Calu3 (cell line): ENCODE measurements at regions not wholly inside any gene's neighbourhood (a gene's known extent, or its start where the extent isn't known, plus 50 kb on each side); places are given as distances from the start of the nearest gene placed in this dataset.

Experiments
- BruUV-seq: library from RNA; stranded (reverse); fragments of 400-500 nt; replicated peaks from 2 replicates; lab custom pipeline; 2021; lab: Mats Ljungman, UMichigan
- CTCF ChIA-PET: fragments of 300-600 bp; sonication (Branson Sonifier 250); formaldehyde crosslinking; loops from one replicate; lab custom pipeline; 2022; ENCODE audit warnings: antibody characterized with exemption; lab: Charles Lee
- DNase-seq: peaks from one replicate; pipeline ENCODE4 v3.0.0; 2022
- H3K27ac Mint-ChIP-seq: one replicate; pipeline ENCODE4 v1.8.0; 2022; ENCODE audit warnings: mixed read lengths; ENCODE audit not compliant: unreplicated experiment
- H3K27me3 Mint-ChIP-seq: one replicate; pipeline ENCODE4 v1.8.0; 2022; ENCODE audit warnings: mixed read lengths; ENCODE audit not compliant: unreplicated experiment
- H3K36me3 Mint-ChIP-seq: one replicate; pipeline ENCODE4 v1.8.0; 2022; ENCODE audit warnings: mild to moderate bottlenecking, moderate library complexity, mixed read lengths; ENCODE audit not compliant: insufficient read depth, unreplicated experiment
- H3K4me1 Mint-ChIP-seq: one replicate; pipeline ENCODE4 v1.8.0; 2022; ENCODE audit warnings: mild to moderate bottlenecking, low read depth, mixed read lengths; ENCODE audit not compliant: unreplicated experiment
- H3K4me3 Mint-ChIP-seq: one replicate; pipeline ENCODE4 v1.8.0; 2022; ENCODE audit warnings: mild to moderate bottlenecking, low read depth, moderate library complexity, mixed read lengths; ENCODE audit not compliant: unreplicated experiment
- H3K9me3 Mint-ChIP-seq: one replicate; pipeline ENCODE4 v1.8.0; 2022; ENCODE audit warnings: low read depth, mixed read lengths; ENCODE audit not compliant: unreplicated experiment
- CTCF ChIP-seq: fragments of 200-600 bp; IDR thresholded peaks from one replicate; pipeline ENCODE4 v1.8.0; 2022; ENCODE audit warnings: antibody characterized with exemption; ENCODE audit not compliant: unreplicated experiment
- intact Hi-C: fragments of 100-400 bp; cut with micrococcal nuclease; formaldehyde crosslinking; loops from one replicate; pipeline ENCODE4 v1.10.0; 2022; ENCODE audit not compliant: unreplicated experiment

- CTCF ChIA-PET, result no interaction called here
- no peaks in the 10 kb centered on the region for H3K36me3 Mint-ChIP-seq
- BruUV-seq, result no TSS peak
- DNase-seq, result no peak
- H3K9me3 Mint-ChIP-seq, result no peaks in the 10 kb centered on the region
- no peak for TF ChIP-seq CTCF
- no peak overlapping the region for H3K27ac Mint-ChIP-seq
- no peaks in the 10 kb centered on the region for H3K27me3 Mint-ChIP-seq
- H3K4me1 Mint-ChIP-seq, result no peaks in the 10 kb centered on the region
- H3K4me3 Mint-ChIP-seq, result no peak overlapping the region
- intact Hi-C loops, result no loop called here
Observed at GRCh38 chr4:81595798-81596610, 124.3 kb upstream of the RASGEF1B start.

- BruUV-seq, result no TSS peak
- TF ChIP-seq CTCF, result no peak
- CTCF ChIA-PET, result no interaction called here
- H3K9me3 Mint-ChIP-seq, result no peaks in the 10 kb centered on the region
- H3K4me1 Mint-ChIP-seq, result no peaks in the 10 kb centered on the region
- H3K4me3 Mint-ChIP-seq, result no peak overlapping the region
- H3K36me3 Mint-ChIP-seq, result no peaks in the 10 kb centered on the region
- intact Hi-C loops, result no loop called here
- no peak overlapping the region for H3K27ac Mint-ChIP-seq
- no peaks in the 10 kb centered on the region for H3K27me3 Mint-ChIP-seq
- DNase-seq, result no peak
Observed at GRCh38 chr4:81595287-81595686, 123.6 kb upstream of the RASGEF1B start.

- no peaks in the 10 kb centered on the region for H3K4me1 Mint-ChIP-seq
- CTCF ChIA-PET, result no interaction called here
Observed at GRCh38 chr4:81594490-81595159, 122.9 kb upstream of the RASGEF1B start.

GRCh38 chr4:81592701-81593100, 121.0 kb upstream of the RASGEF1B start:
- intact Hi-C loops, result no loop called here
- Mint-ChIP-seq H3K27me3 (no peaks in the 10 kb centered on the region), H3K27ac (no peak overlapping the region), H3K4me1 (no peaks in the 10 kb centered on the region), H3K4me3 (no peak overlapping the region), H3K9me3 (no peaks in the 10 kb centered on the region), H3K36me3 (no peaks in the 10 kb centered on the region)
- no peak for TF ChIP-seq CTCF
- no peak for DNase-seq
- CTCF ChIA-PET, result no interaction called here
- no TSS peak for BruUV-seq

More at GRCh38 chr4:81594490-81595159, 122.9 kb upstream of the RASGEF1B start:
- intact Hi-C loops, result no loop called here
- DNase-seq, result no peak
- no peaks in the 10 kb centered on the region for H3K27me3 Mint-ChIP-seq
- TF ChIP-seq CTCF, result no peak
- H3K27ac Mint-ChIP-seq, result no peak overlapping the region
- H3K4me3 Mint-ChIP-seq, result no peak overlapping the region
- no peaks in the 10 kb centered on the region for H3K36me3 Mint-ChIP-seq
- BruUV-seq, result no TSS peak
- H3K9me3 Mint-ChIP-seq, result no peaks in the 10 kb centered on the region
